ENCODE measurements at regions not wholly inside any gene's neighbourhood (a gene's known extent, or its start where the extent isn't known, plus 50 kb on each side); places are given as distances from the start of the nearest gene placed in this dataset.

- DNase-seq: no peak
These were observed 864.4 kb upstream of the KLHL29 start for GRCh38 chr2:22520369-22521288.

- no peak for DNase-seq
These were observed 863.4 kb upstream of the KLHL29 start for GRCh38 chr2:22521620-22522019.

- DNase-seq: no peak
These were observed 859.3 kb upstream of the KLHL29 start for GRCh38 chr2:22525681-22526080.

DNA sequence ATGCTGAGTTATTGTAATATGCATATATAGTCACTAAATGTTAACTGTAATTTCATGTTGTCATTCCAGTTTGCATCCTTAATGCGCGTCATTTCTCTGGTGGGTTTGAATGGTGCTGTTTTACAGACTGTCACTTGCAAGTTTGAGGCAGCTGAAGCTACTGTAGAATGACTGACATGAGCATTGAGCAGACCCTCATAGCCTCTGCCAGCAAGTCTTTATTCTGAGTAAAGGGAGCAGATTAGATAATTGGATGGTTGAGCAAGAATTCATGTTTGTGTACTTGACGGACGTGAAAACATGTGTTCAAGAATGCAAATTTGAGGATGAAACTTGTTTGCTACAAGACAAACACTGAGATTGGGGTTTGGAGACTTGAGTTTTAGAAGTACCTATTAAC lies 854.8 kb upstream of the KLHL29 start:
- no peak for DNase-seq

- no peak for DNase-seq
These were observed 848.8 kb upstream of the KLHL29 start for GRCh38 chr2:22536133-22536532.

DNA sequence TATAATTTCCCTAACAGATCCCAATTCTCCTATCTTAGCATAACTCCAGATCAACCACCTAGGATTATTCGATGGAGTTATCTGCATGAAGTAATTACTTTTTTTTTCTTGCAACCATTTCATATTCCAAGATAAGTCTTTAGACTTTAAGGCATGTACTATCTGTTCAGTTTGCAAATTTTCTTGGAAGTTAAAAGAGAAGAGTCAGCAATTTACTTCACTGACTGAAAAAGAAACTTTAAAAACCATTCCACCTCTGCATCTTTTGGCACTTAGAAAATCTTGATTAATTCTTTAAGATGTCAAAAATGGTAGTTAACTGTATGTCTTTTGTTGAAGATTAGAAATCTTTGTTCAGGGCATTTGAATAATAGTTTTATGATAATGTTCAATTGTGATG lies 830.5 kb upstream of the KLHL29 start:
- DNase-seq: no peak

GRCh38 chr2:22557406-22557805 lies 827.6 kb upstream of the KLHL29 start:
- DNase-seq: no peak

DNA sequence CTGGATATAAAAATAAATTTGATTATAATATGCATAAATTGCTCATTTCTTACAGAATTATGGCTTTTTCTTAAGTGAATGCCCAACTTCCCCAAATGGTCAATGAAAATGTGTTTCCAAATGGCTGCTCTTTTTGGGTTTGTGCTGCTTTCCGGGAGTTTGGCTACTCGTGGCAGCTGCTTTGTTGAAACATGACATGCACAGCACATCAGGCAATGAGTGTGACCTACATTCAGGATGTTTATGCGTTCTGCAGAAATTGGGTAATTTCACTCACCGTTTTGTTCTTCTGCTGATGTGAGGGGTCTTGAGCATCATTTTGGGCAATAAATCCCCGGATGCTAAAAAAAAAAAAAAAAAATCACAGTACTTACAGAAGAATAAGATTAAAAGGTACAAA lies 825.0 kb upstream of the KLHL29 start:
- no peak for DNase-seq

DNA sequence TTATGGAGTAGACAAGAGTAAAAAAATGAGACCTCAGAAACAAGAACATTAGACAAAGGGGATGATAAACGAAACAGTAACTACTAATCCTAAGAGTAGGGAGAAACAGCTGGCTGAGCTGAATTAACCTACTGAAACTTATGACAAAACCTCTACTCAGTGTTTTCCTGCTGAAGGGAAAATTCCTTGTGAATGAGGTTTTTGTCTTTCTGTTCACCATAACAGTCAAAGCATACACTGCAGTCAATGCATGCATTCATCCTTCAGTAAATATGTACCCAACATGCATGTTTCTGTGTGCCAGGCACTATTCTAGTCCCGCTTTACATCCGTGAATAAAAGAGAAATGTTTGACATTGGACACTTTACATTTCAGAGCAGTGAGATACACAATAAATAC lies 805.6 kb upstream of the KLHL29 start:
- DNase-seq: no peak

- DNase-seq: no peak
These were observed 802.9 kb upstream of the KLHL29 start for GRCh38 chr2:22582107-22582506.

DNA sequence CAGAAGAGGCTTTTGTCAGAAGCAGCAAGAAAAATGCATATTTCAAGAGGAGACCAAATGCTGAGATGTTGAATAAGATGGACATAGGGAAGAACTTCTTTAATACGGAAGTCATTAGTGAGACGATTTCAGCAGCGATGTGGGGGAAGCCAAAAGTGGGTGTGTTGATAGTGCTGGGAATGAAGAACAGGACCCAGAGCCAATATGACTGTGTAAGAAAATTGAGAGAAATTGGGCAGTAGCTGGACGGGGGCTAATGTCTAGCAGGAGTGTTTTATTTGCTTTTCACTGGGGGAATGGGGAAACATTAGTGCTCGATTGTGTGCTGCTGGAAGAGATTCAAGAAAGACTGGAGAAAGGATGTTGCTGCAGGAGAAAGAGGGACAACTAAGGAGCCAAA lies 788.7 kb upstream of the KLHL29 start:
- DNase-seq: no peak

GRCh38 chr2:22600156-22600555 lies 784.8 kb upstream of the KLHL29 start:
- DNase-seq: no peak

- no peak for DNase-seq
These were observed 784.0 kb upstream of the KLHL29 start for GRCh38 chr2:22600999-22601398.

GRCh38 chr2:22604136-22604535 lies 780.8 kb upstream of the KLHL29 start:
- no peak for DNase-seq

DNA sequence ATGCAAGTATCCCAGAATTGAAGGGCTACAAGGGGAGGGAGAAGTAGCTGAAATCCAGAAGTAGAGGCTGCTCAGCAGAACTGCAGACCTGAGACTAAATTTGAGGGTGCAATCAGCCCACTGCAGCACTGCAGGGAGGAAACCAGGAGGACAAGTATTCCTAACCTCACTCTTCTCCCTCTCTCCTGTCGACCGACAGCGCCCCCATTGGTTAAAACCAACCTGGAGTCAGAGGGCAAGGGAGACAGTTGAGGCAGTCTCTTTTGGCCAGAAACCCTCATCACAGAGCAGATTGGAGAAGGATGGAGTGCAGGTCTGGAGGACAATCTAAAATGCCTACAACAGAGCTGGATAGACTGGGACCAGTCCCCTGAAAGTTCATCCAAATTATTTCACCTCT lies 768.9 kb upstream of the KLHL29 start:
- DNase-seq: no peak

DNA sequence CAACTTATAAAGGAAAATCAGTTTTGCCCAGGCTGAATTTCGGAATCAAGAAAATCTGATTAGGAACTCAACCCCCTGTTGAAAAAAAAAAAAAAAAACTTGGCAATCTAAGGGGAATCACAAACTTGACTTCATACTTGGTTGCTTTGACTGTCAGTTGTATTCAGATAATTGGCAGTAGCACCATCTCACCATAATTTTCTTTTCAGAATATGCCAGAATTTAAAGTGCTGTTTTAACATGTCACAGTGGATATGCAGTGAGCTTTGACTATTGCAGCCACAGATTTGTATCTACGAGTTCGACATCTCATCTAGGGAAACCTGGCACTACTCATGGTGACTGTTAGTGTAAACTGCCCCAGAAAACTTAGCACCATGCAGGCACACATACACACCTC lies 761.4 kb upstream of the KLHL29 start:
- DNase-seq: no peak

DNA sequence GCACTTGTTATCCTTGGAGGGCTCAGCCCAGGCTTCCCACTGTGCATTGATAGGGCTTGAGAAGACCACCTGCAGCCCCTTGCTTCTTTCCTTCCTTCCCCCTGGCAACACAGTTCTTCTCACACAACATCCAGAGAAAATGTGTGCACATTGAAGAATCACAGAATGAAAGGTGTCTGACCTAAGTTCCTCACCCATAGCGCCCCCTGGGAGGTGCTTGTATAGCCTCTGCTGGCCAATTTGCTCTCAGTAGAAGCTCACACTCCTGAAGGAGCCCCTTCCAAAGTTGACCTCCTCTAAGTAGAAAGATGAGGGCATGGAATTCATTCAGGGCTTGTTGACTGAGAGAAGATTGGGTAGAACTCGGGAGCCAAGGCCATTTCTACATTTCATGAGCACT lies 758.4 kb upstream of the KLHL29 start:
- DNase-seq: no peak

DNA sequence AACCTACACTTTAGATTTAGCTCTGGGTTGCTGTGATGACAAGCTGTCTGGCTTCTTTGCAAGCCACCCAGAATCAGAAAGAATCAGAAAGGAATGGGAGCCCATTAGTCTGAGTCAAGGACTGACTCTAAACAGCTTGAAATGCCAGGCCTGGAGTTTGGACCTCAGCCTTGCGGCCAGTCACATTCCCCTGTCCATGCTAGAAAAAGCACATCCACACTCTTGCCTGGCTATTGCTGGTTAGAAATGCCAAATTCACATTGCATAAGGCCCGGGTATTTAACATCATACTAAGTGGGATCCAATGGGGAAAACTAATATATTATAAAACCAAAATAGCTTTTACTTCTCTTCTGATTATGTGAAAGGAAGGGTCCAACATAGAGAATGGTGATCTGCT lies 756.8 kb upstream of the KLHL29 start:
- no peak for DNase-seq

DNA sequence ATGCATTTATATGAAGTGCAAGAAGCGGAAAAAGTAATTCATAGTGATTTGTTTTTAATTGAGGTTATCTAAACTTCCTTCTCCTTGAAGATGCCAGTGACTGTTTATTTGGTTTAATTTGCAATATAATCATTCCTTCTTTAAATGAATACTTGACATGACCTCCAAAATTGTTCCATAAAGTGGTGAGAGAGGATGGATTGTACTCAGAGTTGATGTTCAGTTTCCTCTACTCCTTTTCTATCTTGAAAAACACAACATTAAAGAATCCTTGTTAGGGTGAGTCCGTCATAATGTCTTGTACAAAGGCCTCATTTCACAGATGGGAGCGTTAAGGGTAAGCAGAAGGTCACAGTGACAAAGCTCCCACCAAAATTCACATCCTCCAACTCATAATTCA lies 756.1 kb upstream of the KLHL29 start:
- DNase-seq: no peak

DNA sequence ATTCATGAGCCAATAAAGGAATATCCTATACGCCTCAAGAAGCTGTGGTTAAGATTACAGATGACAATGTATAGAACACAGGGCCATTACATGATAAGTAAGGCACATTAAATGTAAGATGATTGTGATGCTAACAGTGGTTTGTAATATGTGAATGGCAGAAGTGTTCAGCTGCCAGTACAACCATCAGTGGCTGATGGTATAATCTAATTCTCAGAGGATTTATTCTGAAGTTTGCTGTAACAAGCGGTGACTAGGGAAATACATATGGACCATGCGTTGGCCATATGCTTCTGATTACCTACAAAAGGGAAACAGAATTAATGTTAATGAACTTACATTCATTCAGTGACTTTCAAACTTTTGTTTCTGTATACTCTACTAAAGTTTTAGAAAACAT lies 750.8 kb upstream of the KLHL29 start:
- no peak for DNase-seq

- no peak for DNase-seq
These were observed 728.6 kb upstream of the KLHL29 start for GRCh38 chr2:22656426-22656825.

DNA sequence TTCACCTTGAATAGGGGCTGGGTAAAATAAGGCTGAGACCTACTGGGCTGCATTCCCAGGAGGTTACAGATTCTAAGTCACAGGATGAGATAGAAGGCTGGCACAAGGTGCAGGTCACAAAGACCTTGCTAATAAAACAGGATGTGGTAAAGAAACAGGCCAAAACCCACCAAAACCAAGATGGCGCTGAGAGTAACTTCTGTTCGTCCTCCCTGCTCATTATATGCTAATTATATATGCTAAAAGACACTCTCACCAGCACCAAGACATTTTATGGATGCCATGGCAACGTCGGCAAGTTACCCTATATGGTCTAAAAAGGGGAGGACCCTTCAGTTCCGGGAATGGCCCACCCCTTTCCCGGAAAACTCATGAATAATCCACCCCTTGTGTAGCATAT lies 711.5 kb upstream of the KLHL29 start:
- DNase-seq: no peak

DNA sequence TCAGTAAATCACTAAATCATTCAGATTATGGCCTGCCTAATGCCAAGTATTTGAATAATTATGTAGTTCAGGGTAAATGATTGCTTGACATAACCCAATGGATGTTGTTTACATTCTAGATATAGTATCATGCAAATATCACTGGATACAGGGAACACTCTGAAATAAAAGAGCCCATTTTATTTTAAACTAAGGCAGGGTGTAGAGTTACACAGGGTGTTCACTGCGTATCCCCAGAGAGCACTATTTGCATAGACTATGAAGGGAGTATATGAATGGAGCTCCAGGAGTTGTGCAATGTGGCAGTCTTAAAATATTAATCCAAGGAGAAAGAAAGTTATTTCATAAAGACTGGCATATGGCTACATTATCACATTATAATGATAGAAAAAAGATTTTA lies 701.1 kb upstream of the KLHL29 start:
- no peak for DNase-seq

DNA sequence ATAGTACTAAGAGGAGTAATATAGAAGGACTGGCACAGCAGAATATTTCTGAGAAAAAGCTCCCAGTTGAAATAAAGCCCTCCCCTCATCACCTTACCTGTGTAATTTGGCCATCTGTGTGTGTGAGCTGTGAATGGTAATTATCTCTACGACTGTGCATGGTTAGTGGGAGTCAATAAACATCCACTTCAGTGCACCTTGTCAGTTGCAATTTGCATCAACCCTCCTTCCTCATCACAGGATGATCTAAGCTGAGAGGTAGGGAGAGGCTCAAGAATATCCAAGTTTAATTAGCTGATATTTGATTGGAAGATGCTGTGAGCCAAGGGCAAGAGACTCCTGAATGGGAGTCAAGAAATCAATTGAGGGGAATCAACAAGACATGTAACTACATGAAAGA lies 694.9 kb upstream of the KLHL29 start:
- no peak for DNase-seq

DNA sequence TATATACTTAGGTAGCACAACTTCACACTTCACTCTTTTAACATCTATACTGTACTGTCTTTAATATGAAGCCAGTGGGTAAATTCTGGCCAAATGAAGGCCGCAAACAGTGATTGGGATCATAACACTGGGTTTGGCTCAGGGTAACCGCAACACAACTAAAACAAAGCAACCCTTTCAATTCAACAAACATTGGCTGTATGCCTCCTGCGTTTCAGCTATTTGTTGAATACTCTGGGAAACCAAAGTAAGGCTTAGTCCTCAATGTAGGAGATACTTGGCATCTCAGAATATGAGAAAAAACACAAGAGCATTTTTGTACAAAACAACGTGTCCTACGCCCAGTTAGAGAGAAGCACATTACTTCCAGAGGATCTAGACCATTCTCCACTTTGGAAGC lies 693.3 kb upstream of the KLHL29 start:
- DNase-seq: no peak

All from effector CD4-positive, alpha-beta T cell (primary cell).